ENCODE measurements at regions not wholly inside any gene's neighbourhood (a gene's known extent, or its start where the extent isn't known, plus 50 kb on each side); places are given as distances from the start of the nearest gene placed in this dataset.

DNA sequence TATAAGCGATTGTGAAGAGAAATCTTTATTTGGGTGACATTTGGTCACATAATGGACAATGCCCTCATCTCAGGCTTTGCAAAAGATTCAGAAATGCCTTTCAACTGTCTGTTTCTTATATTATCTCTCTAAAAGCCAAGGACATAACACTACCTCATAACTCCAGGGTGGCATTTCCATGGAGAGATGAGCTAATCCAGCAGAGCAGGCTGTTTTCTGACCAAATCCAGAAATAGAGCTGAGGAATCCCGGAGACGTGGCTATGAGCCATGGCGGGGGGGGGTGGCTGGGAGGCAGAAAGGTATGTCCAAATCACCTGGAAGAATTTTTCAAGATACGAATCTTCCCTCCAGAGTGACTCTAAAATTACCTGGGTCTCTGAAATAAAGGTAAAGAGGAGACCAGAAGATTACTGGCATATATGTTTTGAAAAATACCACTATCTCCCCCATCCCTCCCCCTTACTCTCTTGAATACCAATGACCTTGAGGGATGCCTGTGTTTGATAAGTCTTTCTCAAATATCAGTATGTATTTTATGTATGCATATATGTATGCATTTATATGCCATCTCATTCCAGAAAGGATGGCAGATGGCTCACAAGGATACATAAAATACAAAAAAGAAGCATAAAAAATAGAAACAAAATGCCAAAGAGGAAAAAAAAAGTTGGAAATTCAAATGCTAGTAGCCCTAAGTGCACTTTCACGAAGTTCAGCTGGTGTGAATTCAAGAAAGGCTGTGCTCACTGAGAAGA lies 296.0 kb upstream of the MGAT5 start:
- Histone ChIP-seq H3K27ac (ENCODE audit: low read depth, low read length) (no peak overlapping the region), H3K9ac (ENCODE audit: low read length) (no peak overlapping the region), H3K4me3 (replicated peaks in 1 of 2; ENCODE audit: low read depth in 1 of 2, low read length in 2 of 2) (no peak overlapping the region), H3K4me2 (ENCODE audit: low read length) (no peak overlapping the region), H3K9me2 (ENCODE audit: insufficient read depth) (no peaks in the 10 kb centered on the region), H3K36me3 (ENCODE audit: control insufficient read depth in 1 of 2, insufficient read depth in 2 of 2, low read length in 2 of 2) (no peaks in the 10 kb centered on the region), H3K79me2 (ENCODE audit: insufficient read depth, low read length) (no peaks in the 10 kb centered on the region), H3K9me3 (ENCODE audit: control insufficient read depth in 1 of 2, insufficient read depth in 1 of 2, low read depth in 1 of 2, low read length in 2 of 2) (no peaks in the 10 kb centered on the region), H3K27me3 (ENCODE audit: insufficient read depth, low read length) (peaks cover 15% of the 10 kb centered on the region), H3K4me1 (ENCODE audit: control insufficient read depth in 1 of 2, insufficient read depth in 2 of 2, low read length in 2 of 2) (no peaks in the 10 kb centered on the region), H4K20me1 (ENCODE audit: insufficient read depth) (no peaks in the 10 kb centered on the region), H2AFZ (ENCODE audit: low read depth, low read length, poor library complexity, severe bottlenecking) (no peak overlapping the region)
- DNase-seq (ENCODE audit: low read depth, low spot score) (no peak), ATAC-seq (no peak)
- POLR2A ChIA-PET = no interaction called here
- no TSS peak for BruUV-seq (replicated peaks)
- RAD21 ChIA-PET (ENCODE audit: low non-redundant PET in 1 of 2, low total read pairs in 2 of 2, uncharacterized antibody in 2 of 2, unreplicated experiment in 2 of 2) = interaction anchor here in 1 of 2 experiments (0.6 kb wide), 1 partner anchor 72 kb away, joined by 4 read pairs; no protein-coding TSS in a partner anchor
- CTCF ChIA-PET = no interaction called here
- intact Hi-C loops (cut with micrococcal nuclease) = no loop called here
- TF ChIP-seq SP1 (IDR thresholded peaks at IDR 0.05; ENCODE audit: low read depth) (no peak), CBX3 (IDR thresholded peaks at IDR 0.05; ENCODE audit: low read depth) (no peak), ZFX (IDR thresholded peaks at IDR 0.05) (no peak)

DNA sequence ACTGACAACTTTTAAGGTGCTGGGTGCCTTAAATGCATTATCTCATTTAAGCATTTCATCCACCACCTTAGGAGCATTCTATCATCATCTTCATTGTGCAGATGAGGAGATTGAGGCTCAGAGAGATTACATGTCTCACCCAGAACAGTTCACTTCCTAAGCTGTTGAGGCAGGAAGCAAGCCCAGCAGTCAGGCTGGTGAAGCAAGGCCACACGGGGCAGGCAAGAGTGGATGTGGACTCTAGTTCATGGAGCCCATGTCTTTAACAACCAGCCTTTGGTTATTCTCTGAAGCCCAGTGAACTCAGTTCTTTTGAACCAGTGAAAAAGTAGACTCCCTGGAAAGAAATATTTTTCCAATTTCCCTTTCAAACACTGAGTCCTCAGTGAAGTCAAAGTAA lies 294.8 kb upstream of the MGAT5 start:
- BruUV-seq (replicated peaks) = no TSS peak
- no peaks in the 10 kb centered on the region for H3K4me1 ChIP-seq (ENCODE audit: control insufficient read depth in 1 of 2, insufficient read depth in 2 of 2, low read length in 2 of 2)
- peak; percentile 68; the same call in 1 of the 2 replicates for ATAC-seq
- no peaks in the 10 kb centered on the region for H3K79me2 ChIP-seq (ENCODE audit: insufficient read depth, low read length)
- no peak for DNase-seq (ENCODE audit: low read depth, low spot score)
- no peak overlapping the region for H3K9ac ChIP-seq (ENCODE audit: low read length)
- RAD21 ChIA-PET (ENCODE audit: low non-redundant PET in 1 of 2, low total read pairs in 2 of 2, uncharacterized antibody in 2 of 2, unreplicated experiment in 2 of 2) = no interaction called here
- no peak overlapping the region for H3K4me2 ChIP-seq (ENCODE audit: low read length)
- POLR2A ChIA-PET = interaction anchor here (0.6 kb wide), 1 partner anchor 47 kb away, joined by 3 read pairs; no protein-coding TSS in a partner anchor
- TF ChIP-seq CEBPB (IDR thresholded peaks at IDR 0.05; ENCODE audit: low read depth) = no peak
- TF ChIP-seq, protein P1, sequence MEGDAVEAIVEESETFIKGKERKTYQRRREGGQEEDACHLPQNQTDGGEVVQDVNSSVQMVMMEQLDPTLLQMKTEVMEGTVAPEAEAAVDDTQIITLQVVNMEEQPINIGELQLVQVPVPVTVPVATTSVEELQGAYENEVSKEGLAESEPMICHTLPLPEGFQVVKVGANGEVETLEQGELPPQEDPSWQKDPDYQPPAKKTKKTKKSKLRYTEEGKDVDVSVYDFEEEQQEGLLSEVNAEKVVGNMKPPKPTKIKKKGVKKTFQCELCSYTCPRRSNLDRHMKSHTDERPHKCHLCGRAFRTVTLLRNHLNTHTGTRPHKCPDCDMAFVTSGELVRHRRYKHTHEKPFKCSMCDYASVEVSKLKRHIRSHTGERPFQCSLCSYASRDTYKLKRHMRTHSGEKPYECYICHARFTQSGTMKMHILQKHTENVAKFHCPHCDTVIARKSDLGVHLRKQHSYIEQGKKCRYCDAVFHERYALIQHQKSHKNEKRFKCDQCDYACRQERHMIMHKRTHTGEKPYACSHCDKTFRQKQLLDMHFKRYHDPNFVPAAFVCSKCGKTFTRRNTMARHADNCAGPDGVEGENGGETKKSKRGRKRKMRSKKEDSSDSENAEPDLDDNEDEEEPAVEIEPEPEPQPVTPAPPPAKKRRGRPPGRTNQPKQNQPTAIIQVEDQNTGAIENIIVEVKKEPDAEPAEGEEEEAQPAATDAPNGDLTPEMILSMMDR (IDR thresholded peaks at IDR 0.05 in 2 of 3, conservative IDR thresholded peaks at IDR 0.05 in 1 of 3; ENCODE audit: borderline replicate concordance in 1 of 3, insufficient read depth in 1 of 3, low read depth in 2 of 3, low read length in 2 of 3) = peak in 2 of 3 experiments; percentile 13 to 22; a peak in 1 of 6 replicates
- no peak overlapping the region for H2AFZ ChIP-seq (ENCODE audit: low read depth, low read length, poor library complexity, severe bottlenecking)
- peaks cover 21% of the 10 kb centered on the region for H3K27me3 ChIP-seq (ENCODE audit: insufficient read depth, low read length)
- H4K20me1 ChIP-seq (ENCODE audit: insufficient read depth) = no peaks in the 10 kb centered on the region
- no peaks in the 10 kb centered on the region for H3K9me2 ChIP-seq (ENCODE audit: insufficient read depth)
- intact Hi-C loops (cut with micrococcal nuclease) = no loop called here
- CTCF ChIA-PET = no interaction called here
- H3K27ac ChIP-seq (ENCODE audit: low read depth, low read length) = no peak overlapping the region
- H3K36me3 ChIP-seq (ENCODE audit: control insufficient read depth in 1 of 2, insufficient read depth in 2 of 2, low read length in 2 of 2) = no peaks in the 10 kb centered on the region
- no peak overlapping the region for H3K4me3 ChIP-seq (replicated peaks in 1 of 2; ENCODE audit: low read depth in 1 of 2, low read length in 2 of 2)
- H3K9me3 ChIP-seq (ENCODE audit: control insufficient read depth in 1 of 2, insufficient read depth in 1 of 2, low read depth in 1 of 2, low read length in 2 of 2) = no peaks in the 10 kb centered on the region
